ENCODE measurements at regions not wholly inside any gene's neighbourhood (a gene's known extent, or its start where the extent isn't known, plus 50 kb on each side); places are given as distances from the start of the nearest gene placed in this dataset.

DNA sequence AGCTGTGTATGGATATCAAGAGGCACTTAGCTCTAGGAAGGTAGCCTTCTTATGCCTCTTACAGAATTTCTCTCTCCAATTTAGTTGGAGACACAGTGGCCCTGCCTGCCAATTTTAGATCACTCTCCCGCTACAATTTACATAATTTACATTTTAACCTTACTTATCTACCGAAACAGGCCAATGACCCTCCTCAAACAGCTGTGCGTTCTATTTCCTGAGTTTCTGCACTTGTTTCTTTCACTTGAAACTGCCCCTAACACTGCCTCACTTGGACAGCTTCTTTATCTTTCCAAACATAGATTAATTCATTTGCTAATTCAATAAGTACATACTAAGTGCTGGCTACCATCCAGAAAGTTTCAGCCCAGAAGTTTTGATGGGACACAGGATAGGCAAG, 52.9 kb upstream of the HDDC2 start:
- H3K27me3 ChIP-seq (ENCODE audit: insufficient read depth) = peaks cover 17% of the 10 kb centered on the region
- TF ChIP-seq TAF1 (IDR thresholded peaks at IDR 0.05; ENCODE audit: borderline replicate concordance, low read depth, low read length) = no peak
- TF ChIP-seq, protein P1, sequence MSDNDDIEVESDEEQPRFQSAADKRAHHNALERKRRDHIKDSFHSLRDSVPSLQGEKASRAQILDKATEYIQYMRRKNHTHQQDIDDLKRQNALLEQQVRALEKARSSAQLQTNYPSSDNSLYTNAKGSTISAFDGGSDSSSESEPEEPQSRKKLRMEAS (IDR thresholded peaks at IDR 0.05; ENCODE audit: low read depth) = no peak
- TF ChIP-seq RCOR1 (IDR thresholded peaks at IDR 0.05; ENCODE audit: low read length) = no peak
- TF ChIP-seq JUND (IDR thresholded peaks at IDR 0.05) = no peak
- no peak for TF ChIP-seq SIN3A (IDR thresholded peaks at IDR 0.05; ENCODE audit: borderline replicate concordance, low read depth, low read length)

DNA sequence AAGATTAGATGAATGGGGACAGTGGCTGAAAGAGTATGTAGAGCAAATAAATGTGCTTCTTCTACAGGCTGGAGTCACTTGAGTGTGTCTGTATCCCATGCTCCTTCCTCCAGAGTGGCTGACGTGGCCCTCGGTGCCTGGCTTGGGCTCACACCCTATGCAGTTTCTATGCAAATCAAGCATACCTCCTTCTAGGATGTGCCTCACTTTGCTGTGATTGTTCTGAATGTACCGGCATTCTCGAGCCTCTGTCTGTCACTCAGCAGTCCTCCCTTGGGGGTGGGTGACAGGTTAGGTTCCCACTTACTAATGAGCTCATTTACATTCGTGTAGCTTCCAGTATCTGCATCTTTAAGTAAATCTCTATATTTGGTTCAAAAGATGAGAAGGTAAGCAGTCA, 55.1 kb upstream of the HDDC2 start:
- WGBS (ENCODE audit: low lambda C conversion rate) = 1% methylated on average over 5 of the region's 5 CpGs
- H3K4me3 ChIP-seq (ENCODE audit: low read depth in 2 of 2, low read length in 1 of 2) = no peak overlapping the region
- CTCF ChIA-PET = interaction anchor here (1.3 kb wide), 1 partner anchor 9 kb away, joined by 4 read pairs; no protein-coding TSS in a partner anchor

More for the DNA sequence above, 52.9 kb upstream of the HDDC2 start:
- Histone ChIP-seq H3K4me1 (ENCODE audit: control insufficient read depth in 1 of 2, insufficient read depth in 2 of 2, low read depth in 1 of 2, low read length in 1 of 2) (no peaks in the 10 kb centered on the region), H3K27ac (ENCODE audit: low read depth in 2 of 2, low read length in 1 of 2) (no peak overlapping the region), H3F3A (replicated peaks; ENCODE audit: insufficient read depth) (no peaks in the 10 kb centered on the region), H3K9me3 (no peaks in the 10 kb centered on the region), H3K36me3 (replicated peaks in 1 of 2; ENCODE audit: control insufficient read depth in 1 of 2, insufficient read depth in 2 of 2, low read length in 1 of 2) (no peaks in the 10 kb centered on the region), H2AFZ (ENCODE audit: low read depth) (no peak overlapping the region), H3K4me3 (ENCODE audit: low read depth in 2 of 2, low read length in 1 of 2) (no peak overlapping the region), H3K9me2 (no peaks in the 10 kb centered on the region), H4K20me1 (ENCODE audit: insufficient read depth) (no peaks in the 10 kb centered on the region), H3K4me2 (no peak overlapping the region), H3K79me2 (ENCODE audit: insufficient read depth) (no peaks in the 10 kb centered on the region), H3K9ac (no peak overlapping the region)
- ChIA-PET CTCF (no interaction called here), POLR2A (no interaction called here)
- DNase-seq = no peak
- WGBS (ENCODE audit: low lambda C conversion rate) = under 1% methylated on average over 3 of the region's 3 CpGs

DNA sequence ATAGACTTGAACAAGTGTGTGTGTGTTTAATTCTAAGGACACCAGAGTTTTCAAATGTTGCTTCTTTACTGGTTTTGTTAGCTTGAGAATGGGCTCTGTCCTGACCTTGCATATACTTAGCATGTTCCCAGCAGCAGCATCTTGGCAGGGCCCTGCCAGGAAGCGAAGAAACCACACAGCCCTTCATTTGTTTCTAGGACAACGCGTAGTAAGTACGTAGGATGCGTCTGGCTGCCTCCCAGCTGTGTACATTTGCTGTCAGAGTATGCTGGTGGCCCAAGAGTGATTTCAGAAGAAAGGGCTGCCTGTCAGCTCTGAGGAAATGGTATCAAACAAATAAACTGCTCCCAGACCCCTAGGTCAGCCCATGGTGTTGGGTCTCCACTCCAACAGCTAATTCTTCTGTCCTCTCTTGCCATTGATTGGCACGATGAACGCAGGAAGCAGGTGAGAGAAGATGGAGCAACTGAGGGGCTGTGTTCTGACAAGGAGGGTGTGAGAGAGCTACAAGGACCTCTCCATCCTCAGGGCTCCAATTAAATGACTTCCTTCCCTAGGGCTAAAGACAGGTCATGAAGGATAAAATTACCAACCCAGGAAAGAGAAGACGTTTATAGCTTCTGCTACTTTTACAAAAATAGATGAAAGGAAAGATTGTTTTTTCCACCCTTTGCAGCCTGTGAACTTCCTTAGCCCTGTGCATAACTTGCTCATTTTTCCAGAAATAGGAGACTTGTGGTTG, 55.9 kb upstream of the HDDC2 start:
- H3K4me2 ChIP-seq = no peak overlapping the region
- H3K27ac ChIP-seq (ENCODE audit: low read depth in 2 of 2, low read length in 1 of 2) = no peak overlapping the region
- H3K4me1 ChIP-seq (ENCODE audit: control insufficient read depth in 1 of 2, insufficient read depth in 2 of 2, low read depth in 1 of 2, low read length in 1 of 2) = no peaks in the 10 kb centered on the region; a peak in 1 of 4 replicates
- no peak overlapping the region for H3K9ac ChIP-seq
- no peak for DNase-seq
- 4% methylated on average over 8 of the region's 8 CpGs for WGBS (ENCODE audit: low lambda C conversion rate)
- ChIA-PET CTCF (interaction anchor here (1.3 kb wide), 1 partner anchor 8 kb away, joined by 4 read pairs; no protein-coding TSS in a partner anchor), POLR2A (no interaction called here)
- H4K20me1 ChIP-seq (ENCODE audit: insufficient read depth) = no peaks in the 10 kb centered on the region
- H3K27me3 ChIP-seq (ENCODE audit: insufficient read depth) = peaks cover 24% of the 10 kb centered on the region
- no peaks in the 10 kb centered on the region for H3K9me2 ChIP-seq
- no peaks in the 10 kb centered on the region for H3K9me3 ChIP-seq
- no peaks in the 10 kb centered on the region for H3K36me3 ChIP-seq (replicated peaks in 1 of 2; ENCODE audit: control insufficient read depth in 1 of 2, insufficient read depth in 2 of 2, low read length in 1 of 2)
- no peak overlapping the region for H2AFZ ChIP-seq (ENCODE audit: low read depth)
- H3K79me2 ChIP-seq (ENCODE audit: insufficient read depth) = no peaks in the 10 kb centered on the region
- no peaks in the 10 kb centered on the region for H3F3A ChIP-seq (replicated peaks; ENCODE audit: insufficient read depth)
- no peak overlapping the region for H3K4me3 ChIP-seq (ENCODE audit: low read depth in 2 of 2, low read length in 1 of 2)
- no peak for TF ChIP-seq POLR2AphosphoS5 (IDR thresholded peaks at IDR 0.05; ENCODE audit: low read depth, low read length)
- TF ChIP-seq SMC3 (IDR thresholded peaks at IDR 0.05; ENCODE audit: low read depth, low read length) = no peak
- TF ChIP-seq NRF1 (IDR thresholded peaks at IDR 0.05; ENCODE audit: low read depth, low read length) = no peak
- TF ChIP-seq FOXJ3 (CRISPR knock-in tag; IDR thresholded peaks at IDR 0.05) = no peak
- TF ChIP-seq, protein P2, sequence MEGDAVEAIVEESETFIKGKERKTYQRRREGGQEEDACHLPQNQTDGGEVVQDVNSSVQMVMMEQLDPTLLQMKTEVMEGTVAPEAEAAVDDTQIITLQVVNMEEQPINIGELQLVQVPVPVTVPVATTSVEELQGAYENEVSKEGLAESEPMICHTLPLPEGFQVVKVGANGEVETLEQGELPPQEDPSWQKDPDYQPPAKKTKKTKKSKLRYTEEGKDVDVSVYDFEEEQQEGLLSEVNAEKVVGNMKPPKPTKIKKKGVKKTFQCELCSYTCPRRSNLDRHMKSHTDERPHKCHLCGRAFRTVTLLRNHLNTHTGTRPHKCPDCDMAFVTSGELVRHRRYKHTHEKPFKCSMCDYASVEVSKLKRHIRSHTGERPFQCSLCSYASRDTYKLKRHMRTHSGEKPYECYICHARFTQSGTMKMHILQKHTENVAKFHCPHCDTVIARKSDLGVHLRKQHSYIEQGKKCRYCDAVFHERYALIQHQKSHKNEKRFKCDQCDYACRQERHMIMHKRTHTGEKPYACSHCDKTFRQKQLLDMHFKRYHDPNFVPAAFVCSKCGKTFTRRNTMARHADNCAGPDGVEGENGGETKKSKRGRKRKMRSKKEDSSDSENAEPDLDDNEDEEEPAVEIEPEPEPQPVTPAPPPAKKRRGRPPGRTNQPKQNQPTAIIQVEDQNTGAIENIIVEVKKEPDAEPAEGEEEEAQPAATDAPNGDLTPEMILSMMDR (IDR thresholded peaks at IDR 0.05) = no peak
- no peak for TF ChIP-seq TCF12 (IDR thresholded peaks at IDR 0.05)
- TF ChIP-seq, protein P1 (IDR thresholded peaks at IDR 0.05; ENCODE audit: low read depth) = no peak
- TF ChIP-seq CHD2 (IDR thresholded peaks at IDR 0.05; ENCODE audit: low read length, partially characterized antibody) = no peak
- TF ChIP-seq, protein P3, sequence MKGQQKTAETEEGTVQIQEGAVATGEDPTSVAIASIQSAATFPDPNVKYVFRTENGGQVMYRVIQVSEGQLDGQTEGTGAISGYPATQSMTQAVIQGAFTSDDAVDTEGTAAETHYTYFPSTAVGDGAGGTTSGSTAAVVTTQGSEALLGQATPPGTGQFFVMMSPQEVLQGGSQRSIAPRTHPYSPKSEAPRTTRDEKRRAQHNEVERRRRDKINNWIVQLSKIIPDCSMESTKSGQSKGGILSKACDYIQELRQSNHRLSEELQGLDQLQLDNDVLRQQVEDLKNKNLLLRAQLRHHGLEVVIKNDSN (IDR thresholded peaks at IDR 0.05; ENCODE audit: borderline replicate concordance, low read depth) = no peak
- TF ChIP-seq ELF1 (IDR thresholded peaks at IDR 0.05) = no peak
- TF ChIP-seq GATA2 (CRISPR knock-in tag; IDR thresholded peaks at IDR 0.05) = no peak
- TF ChIP-seq TEAD4 (IDR thresholded peaks at IDR 0.05; ENCODE audit: borderline replicate concordance, insufficient read depth) = no peak

More for the DNA sequence above, 55.1 kb upstream of the HDDC2 start:
- DNase-seq = no peak
- H3K27me3 ChIP-seq (ENCODE audit: insufficient read depth) = peaks cover 19% of the 10 kb centered on the region
- H4K20me1 ChIP-seq (ENCODE audit: insufficient read depth) = no peaks in the 10 kb centered on the region
- TF ChIP-seq SMC3 (IDR thresholded peaks at IDR 0.05; ENCODE audit: low read depth, low read length) (no peak), TCF12 (IDR thresholded peaks at IDR 0.05) (no peak), RFX5 (IDR thresholded peaks at IDR 0.05; ENCODE audit: low read length) (no peak), JUND (IDR thresholded peaks at IDR 0.05) (no peak), FOXM1 (IDR thresholded peaks at IDR 0.05; ENCODE audit: low read depth) (no peak), RXRA (IDR thresholded peaks at IDR 0.05; ENCODE audit: borderline replicate concordance, low read depth) (no peak)
- TF ChIP-seq, protein P4, sequence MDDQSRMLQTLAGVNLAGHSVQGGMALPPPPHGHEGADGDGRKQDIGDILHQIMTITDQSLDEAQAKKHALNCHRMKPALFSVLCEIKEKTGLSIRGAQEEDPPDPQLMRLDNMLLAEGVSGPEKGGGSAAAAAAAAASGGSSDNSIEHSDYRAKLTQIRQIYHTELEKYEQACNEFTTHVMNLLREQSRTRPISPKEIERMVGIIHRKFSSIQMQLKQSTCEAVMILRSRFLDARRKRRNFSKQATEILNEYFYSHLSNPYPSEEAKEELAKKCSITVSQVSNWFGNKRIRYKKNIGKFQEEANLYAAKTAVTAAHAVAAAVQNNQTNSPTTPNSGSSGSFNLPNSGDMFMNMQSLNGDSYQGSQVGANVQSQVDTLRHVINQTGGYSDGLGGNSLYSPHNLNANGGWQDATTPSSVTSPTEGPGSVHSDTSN (IDR thresholded peaks at IDR 0.05) = no peak
- POLR2A ChIA-PET = no interaction called here
- H3K36me3 ChIP-seq (replicated peaks in 1 of 2; ENCODE audit: control insufficient read depth in 1 of 2, insufficient read depth in 2 of 2, low read length in 1 of 2) = no peaks in the 10 kb centered on the region
- H3K4me1 ChIP-seq (ENCODE audit: control insufficient read depth in 1 of 2, insufficient read depth in 2 of 2, low read depth in 1 of 2, low read length in 1 of 2) = no peaks in the 10 kb centered on the region
- H3K4me2 ChIP-seq = no peak overlapping the region
- H2AFZ ChIP-seq (ENCODE audit: low read depth) = no peak overlapping the region
- no peaks in the 10 kb centered on the region for H3F3A ChIP-seq (replicated peaks; ENCODE audit: insufficient read depth)
- no peak overlapping the region for H3K9ac ChIP-seq
- no peaks in the 10 kb centered on the region for H3K9me3 ChIP-seq
- H3K79me2 ChIP-seq (ENCODE audit: insufficient read depth) = no peaks in the 10 kb centered on the region
- H3K27ac ChIP-seq (ENCODE audit: low read depth in 2 of 2, low read length in 1 of 2) = no peak overlapping the region
- H3K9me2 ChIP-seq = no peaks in the 10 kb centered on the region
